IPS DF 19.7 (cell line): ENCODE measurements at regions not wholly inside any gene's neighbourhood (a gene's known extent, or its start where the extent isn't known, plus 50 kb on each side); places are given as distances from the start of the nearest gene placed in this dataset.

Experiments used
- DNase-seq: peaks from one replicate; pipeline ENCODE4 v3.0.0-alpha.2; 2013; ENCODE audit warnings: low read depth, low spot score

DNA sequence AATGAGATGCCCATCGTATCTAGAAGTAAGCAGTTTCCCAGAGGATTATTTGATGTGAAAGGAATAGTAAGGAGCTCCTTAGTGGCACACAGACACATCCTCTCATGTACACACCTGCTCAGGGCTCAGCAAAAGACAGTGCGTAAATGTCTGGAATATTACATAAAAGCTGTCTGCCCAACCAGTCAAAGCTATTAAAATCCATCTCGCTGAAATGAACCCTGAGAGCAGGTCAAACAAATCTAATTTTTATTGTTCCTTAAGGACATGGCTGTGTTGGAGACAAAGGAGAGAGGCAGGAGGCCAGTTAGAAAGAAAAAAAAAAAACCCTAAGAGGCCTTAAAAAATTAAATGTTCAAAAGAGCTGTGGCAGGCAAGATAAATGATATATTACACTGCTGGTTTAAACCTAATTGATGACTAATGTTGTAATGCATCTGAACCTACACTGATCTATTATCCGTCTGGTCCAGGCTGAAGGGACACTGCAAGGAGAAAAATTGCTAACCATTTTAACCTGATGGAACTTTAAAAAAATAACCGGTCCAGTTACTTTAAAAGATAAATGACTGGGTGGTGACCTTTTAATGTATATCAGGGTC, 58.5 kb upstream of the FGGY start:
- no peak for DNase-seq

GRCh38 chr1:59238993-59239392, 57.9 kb upstream of the FGGY start:
- DNase-seq, result no peak

- DNase-seq, result no peak
These were observed 55.0 kb upstream of the FGGY start for GRCh38 chr1:59241909-59242308.

- no peak for DNase-seq
These were observed 54.5 kb upstream of the FGGY start for GRCh38 chr1:59242370-59242769.

DNA sequence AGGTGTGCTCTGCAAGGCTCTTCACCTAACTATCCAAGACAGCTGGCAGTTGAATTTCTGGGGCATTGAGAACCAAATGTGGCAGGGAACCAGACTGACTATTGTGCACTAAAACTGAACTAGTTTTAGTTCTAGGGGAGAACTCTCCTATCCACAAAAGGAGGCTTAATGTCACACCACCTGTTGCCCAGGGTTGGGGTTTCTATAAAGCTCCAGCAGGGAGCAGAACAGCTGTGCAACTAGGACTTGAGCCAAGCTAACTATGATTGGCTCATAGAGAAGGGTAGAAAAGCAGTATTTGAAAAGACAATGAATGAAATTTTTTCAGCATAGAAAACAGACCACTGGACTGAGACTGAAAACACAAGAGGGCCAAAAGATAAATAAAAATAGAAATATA, 53.3 kb upstream of the FGGY start:
- no peak for DNase-seq

- DNase-seq, result no peak
These were observed 52.9 kb upstream of the FGGY start for GRCh38 chr1:59243978-59244377.

- DNase-seq, result no peak
These were observed 52.0 kb upstream of the FGGY start for GRCh38 chr1:59244891-59245290.
